Nephron progenitor cell (in vitro differentiated cells): ENCODE measurements at regions not wholly inside any gene's neighbourhood (a gene's known extent, or its start where the extent isn't known, plus 50 kb on each side); places are given as distances from the start of the nearest gene placed in this dataset.
"Not testable (repeated sequence)": the region's sequence is repeated elsewhere in the genome, so short reads cannot be mapped to it uniquely, and the experiment has no call there.

Source experiments
- DNase-seq: peaks from one replicate; pipeline ENCODE4 v3.0.0; 2021
- H3K27ac Mint-ChIP-seq: 2 replicates; pipeline ENCODE4 v1.8.0; 2021; ENCODE audit warnings: mild to moderate bottlenecking, moderate library complexity, mixed read lengths
- H3K27me3 Mint-ChIP-seq: 2 replicates; pipeline ENCODE4 v1.8.0; 2021; ENCODE audit warnings: mild to moderate bottlenecking, low read depth, mixed read lengths; ENCODE audit not compliant: poor library complexity
- H3K36me3 Mint-ChIP-seq: 2 replicates; pipeline ENCODE4 v1.8.0; 2021; ENCODE audit warnings: low read depth, mixed read lengths
- H3K4me1 Mint-ChIP-seq: 2 replicates; pipeline ENCODE4 v1.8.0; 2021; ENCODE audit warnings: mixed read lengths
- H3K4me3 Mint-ChIP-seq: 2 replicates; pipeline ENCODE4 v1.8.0; 2021; ENCODE audit warnings: mild to moderate bottlenecking, moderate library complexity, mixed read lengths
- H3K9me3 Mint-ChIP-seq: 2 replicates; pipeline ENCODE4 v1.8.0; 2021; ENCODE audit warnings: mild to moderate bottlenecking, moderate library complexity, mixed read lengths
- CTCF ChIP-seq: fragments of 200-600 bp; sonication (generic); IDR thresholded peaks from 2 replicates; pipeline ENCODE4 v1.5.0; 2021; ENCODE audit warnings: antibody characterized with exemption

- H3K4me1 Mint-ChIP-seq, H3K27ac Mint-ChIP-seq: not testable (repeated sequence)
Measured at GRCh38 chr15:75792236-75792635, 51.0 kb upstream of the UBE2Q2 start.

GRCh38 chr15:75791337-75791713, 51.9 kb upstream of the UBE2Q2 start:
- TF ChIP-seq CTCF = no peak
- Mint-ChIP-seq H3K9me3 (no peaks in the 10 kb centered on the region), H3K4me3 (no peak overlapping the region), H3K4me1 (peaks cover 1% of the 10 kb centered on the region), H3K27ac (no peak overlapping the region), H3K27me3 (peaks cover 31% of the 10 kb centered on the region), H3K36me3 (no peaks in the 10 kb centered on the region)
- DNase-seq = no peak

More at GRCh38 chr15:75792236-75792635, 51.0 kb upstream of the UBE2Q2 start:
- not testable (repeated sequence) for H3K36me3 Mint-ChIP-seq, H3K9me3 Mint-ChIP-seq, H3K4me3 Mint-ChIP-seq, DNase-seq
- H3K27me3 Mint-ChIP-seq = peaks cover 29% of the 10 kb centered on the region

GRCh38 chr15:75790631-75791336, 52.5 kb upstream of the UBE2Q2 start:
- peaks cover 35% of the 10 kb centered on the region for H3K27me3 Mint-ChIP-seq
- H3K9me3 Mint-ChIP-seq = no peaks in the 10 kb centered on the region
- no peak overlapping the region for H3K27ac Mint-ChIP-seq
- DNase-seq = no peak
- H3K4me3 Mint-ChIP-seq = no peak overlapping the region
- peaks cover 7% of the 10 kb centered on the region for H3K4me1 Mint-ChIP-seq
- no peaks in the 10 kb centered on the region for H3K36me3 Mint-ChIP-seq
- no peak for TF ChIP-seq CTCF

GRCh38 chr15:75786575-75786947, 56.7 kb upstream of the UBE2Q2 start:
- no peaks in the 10 kb centered on the region for H3K36me3 Mint-ChIP-seq
- no peaks in the 10 kb centered on the region for H3K9me3 Mint-ChIP-seq
- H3K4me3 Mint-ChIP-seq = no peak overlapping the region
- no peak for DNase-seq
- TF ChIP-seq CTCF = no peak
- no peak overlapping the region for H3K27ac Mint-ChIP-seq
- peaks cover 54% of the 10 kb centered on the region for H3K27me3 Mint-ChIP-seq
- peaks cover 8% of the 10 kb centered on the region for H3K4me1 Mint-ChIP-seq

- Mint-ChIP-seq H3K27me3 (peaks cover 56% of the 10 kb centered on the region), H3K9me3 (no peaks in the 10 kb centered on the region), H3K27ac (no peak overlapping the region), H3K4me3 (peak overlapping the region; percentile 67), H3K36me3 (no peaks in the 10 kb centered on the region), H3K4me1 (peaks cover 8% of the 10 kb centered on the region)
- peak; percentile 26 for TF ChIP-seq CTCF
- DNase-seq = peak; percentile 51
Measured at GRCh38 chr15:75785771-75786574, 57.3 kb upstream of the UBE2Q2 start.

GRCh38 chr15:75784511-75785480, 58.5 kb upstream of the UBE2Q2 start:
- DNase-seq, H3K27ac Mint-ChIP-seq, H3K9me3 Mint-ChIP-seq, H3K36me3 Mint-ChIP-seq, H3K4me3 Mint-ChIP-seq: not testable (repeated sequence)
- Mint-ChIP-seq H3K27me3 (peaks cover 60% of the 10 kb centered on the region), H3K4me1 (peaks cover 17% of the 10 kb centered on the region)

- Mint-ChIP-seq H3K27me3 (peaks cover 60% of the 10 kb centered on the region), H3K4me1 (peaks cover 29% of the 10 kb centered on the region)
- not testable (repeated sequence) for H3K36me3 Mint-ChIP-seq, H3K4me3 Mint-ChIP-seq, H3K27ac Mint-ChIP-seq, DNase-seq, H3K9me3 Mint-ChIP-seq
Measured at GRCh38 chr15:75783566-75783965, 59.7 kb upstream of the UBE2Q2 start.
